IMR-90 (cell line): ENCODE measurements at regions not wholly inside any gene's neighbourhood (a gene's known extent, or its start where the extent isn't known, plus 50 kb on each side); places are given as distances from the start of the nearest gene placed in this dataset.

Experiments
- ATAC-seq: fragments of 200-7000 bp; cut with Tn5 transposase; 2 replicates; pipeline ENCODE4 v1.9.1; 2020; ENCODE audit warnings: low read depth, mild to moderate bottlenecking, moderate library complexity
- BruUV-seq: library from RNA; stranded (reverse); fragments of 400-500 nt; replicated peaks from 2 replicates; lab custom pipeline; 2021; lab: Mats Ljungman, UMichigan
- CTCF ChIA-PET: fragments of 300-600 bp; formaldehyde crosslinking; extraction: SDS; loops from one replicate; lab custom pipeline; 2021; ENCODE audit warnings: antibody characterized with exemption; lab: Yijun Ruan, JAX
- POLR2A ChIA-PET: fragments of 300-600 bp; sonication (Branson Sonifier 250); formaldehyde crosslinking; loops from one replicate; lab custom pipeline; 2022; ENCODE audit warnings: antibody characterized with exemption; ENCODE audit not compliant: unreplicated experiment; lab: Charles Lee
- DNase-seq: peaks from one replicate; pipeline ENCODE4 v3.0.0; 2013
- H2AFZ ChIP-seq: replicated peaks from 2 replicates; pipeline ENCODE3; 2013; ENCODE audit warnings: low read length, mild to moderate bottlenecking; ENCODE audit not compliant: poor library complexity
- H2AK5ac ChIP-seq: 2 replicates; pipeline ENCODE4 v1.6.1; 2013; ENCODE audit warnings: low read depth, low read length, inconsistent platforms
- H2AK9ac ChIP-seq: replicated peaks from 2 replicates; pipeline ENCODE3; 2013; ENCODE audit warnings: mild to moderate bottlenecking, low read depth, low read length, moderate library complexity; ENCODE audit not compliant: poor library complexity
- H2BK120ac ChIP-seq: 2 replicates; pipeline ENCODE4 v1.6.1; 2013; ENCODE audit warnings: low read depth, low read length, inconsistent platforms
- H2BK15ac ChIP-seq: 3 replicates; pipeline ENCODE4 v1.6.1; 2013; ENCODE audit warnings: low read depth, low read length, inconsistent platforms
- H2BK20ac ChIP-seq: 2 replicates; pipeline ENCODE4 v1.6.1; 2013; ENCODE audit warnings: low read depth, mild to moderate bottlenecking, inconsistent platforms, low read length, moderate library complexity
- H2BK5ac ChIP-seq: 2 replicates; pipeline ENCODE4 v1.6.1; 2013; ENCODE audit warnings: mild to moderate bottlenecking, low read depth, low read length, inconsistent platforms; ENCODE audit not compliant: poor library complexity, severe bottlenecking
- H3K14ac ChIP-seq: replicated peaks from 2 replicates; pipeline ENCODE4 v1.6.1; 2013; ENCODE audit warnings: low read depth, low read length, inconsistent platforms
- H3K18ac ChIP-seq: 2 replicates; pipeline ENCODE4 v1.6.1; 2013; ENCODE audit warnings: low read depth, low read length, control low read depth
- H3K23ac ChIP-seq: 2 replicates; pipeline ENCODE4 v1.6.1; 2013; ENCODE audit warnings: low read depth, low read length, inconsistent platforms
- H3K27ac ChIP-seq: 2 replicates; pipeline ENCODE4 v1.5.1; 2013; ENCODE audit warnings: mild to moderate bottlenecking, control low read depth, low read length; ENCODE audit not compliant: insufficient read depth
- H3K27me3 ChIP-seq: 2 replicates; pipeline ENCODE4 v1.6.1; 2013; ENCODE audit warnings: low read length; ENCODE audit not compliant: control insufficient read depth, insufficient read depth
- H3K36me3 ChIP-seq: 2 replicates; pipeline ENCODE4 v1.6.1; 2013; ENCODE audit warnings: low read length, mixed read lengths; ENCODE audit not compliant: control insufficient read depth, insufficient read depth
- H3K4ac ChIP-seq: 2 replicates; pipeline ENCODE4 v1.6.1; 2013; ENCODE audit warnings: low read depth, low read length, inconsistent platforms
- H3K4me1 ChIP-seq: 2 replicates; pipeline ENCODE4 v1.6.1; 2013; ENCODE audit warnings: low read length, mixed read lengths; ENCODE audit not compliant: control insufficient read depth, insufficient read depth
- H3K4me2 ChIP-seq: 2 replicates; pipeline ENCODE4 v1.6.1; 2013; ENCODE audit warnings: low read depth, mild to moderate bottlenecking, control low read depth, low read length, moderate library complexity
- H3K4me3 ChIP-seq: 2 replicates; pipeline ENCODE4 v1.5.1; 2013; ENCODE audit warnings: low read depth, mild to moderate bottlenecking, control low read depth, low read length, moderate library complexity; ENCODE audit not compliant: insufficient read depth
- H3K56ac ChIP-seq: 2 replicates; pipeline ENCODE4 v1.6.1; 2013; ENCODE audit warnings: low read length, inconsistent platforms; ENCODE audit not compliant: insufficient read depth; ENCODE audit errors: extremely low read depth
- H3K79me1 ChIP-seq, 2 experiments: 2 replicates each; pipeline ENCODE4 v1.6.1; 2013; ENCODE audit warnings: low read length in 2 of 2, inconsistent platforms in 1 of 2, low read depth in 1 of 2
- H3K9ac ChIP-seq: 2 replicates; pipeline ENCODE4 v1.6.1; 2013; ENCODE audit warnings: low read depth, low read length, control low read depth
- H3K9me1 ChIP-seq: 2 replicates; pipeline ENCODE4 v1.6.1; 2013; ENCODE audit warnings: low read length, inconsistent platforms; ENCODE audit not compliant: insufficient read depth
- H3K9me3 ChIP-seq: 2 replicates; pipeline ENCODE4 v1.6.1; 2013; ENCODE audit warnings: low read length; ENCODE audit not compliant: control insufficient read depth, insufficient read depth
- H4K20me1 ChIP-seq: 2 replicates; pipeline ENCODE4 v1.6.1; 2013; ENCODE audit warnings: low read length, inconsistent platforms; ENCODE audit not compliant: insufficient read depth
- H4K5ac ChIP-seq: 2 replicates; pipeline ENCODE4 v1.6.1; 2013; ENCODE audit warnings: mild to moderate bottlenecking, low read depth, low read length, control low read depth
- H4K8ac ChIP-seq, 2 experiments: 2 replicates each; pipeline ENCODE4 v1.6.1; 2013; ENCODE audit warnings: low read depth in 2 of 2, low read length in 2 of 2, control low read depth in 1 of 2, inconsistent platforms in 1 of 2
- H4K91ac ChIP-seq: 2 replicates; pipeline ENCODE4 v1.6.1; 2013; ENCODE audit warnings: low read depth, low read length, inconsistent platforms; ENCODE audit not compliant: insufficient read depth
- BHLHE40 ChIP-seq: fragments of 150-350 bp; IDR thresholded peaks from 2 replicates; pipeline ENCODE4 v1.6.1; 2016; ENCODE audit warnings: mild to moderate bottlenecking, low read depth, low read length
- CEBPB ChIP-seq: IDR thresholded peaks from 2 replicates; pipeline ENCODE4 v1.6.1; 2012; ENCODE audit warnings: low read depth, low read length, improper control_type of control experiment
- CHD1 ChIP-seq: IDR thresholded peaks from 2 replicates; pipeline ENCODE4 v1.6.1; 2012; ENCODE audit warnings: low read depth, low read length, improper control_type of control experiment
- ELK1 ChIP-seq: fragments of 150-350 bp; IDR thresholded peaks from 2 replicates; pipeline ENCODE4 v1.6.1; 2016; ENCODE audit warnings: low read depth, mild to moderate bottlenecking, low read length, moderate library complexity, borderline replicate concordance
- FOS ChIP-seq: fragments of 150-350 bp; IDR thresholded peaks from 2 replicates; pipeline ENCODE4 v1.6.1; 2016; ENCODE audit warnings: low read depth, low read length
- MAFK ChIP-seq: IDR thresholded peaks from 2 replicates; pipeline ENCODE4 v1.6.1; 2012; ENCODE audit warnings: low read depth, low read length, improper control_type of control experiment
- MAZ ChIP-seq: IDR thresholded peaks from 2 replicates; pipeline ENCODE4 v1.6.1; 2012; ENCODE audit warnings: low read depth, mild to moderate bottlenecking, low read length, improper control_type of control experiment, moderate library complexity, borderline replicate concordance
- MXI1 ChIP-seq: IDR thresholded peaks from 2 replicates; pipeline ENCODE4 v1.6.1; 2012; ENCODE audit warnings: low read depth, mild to moderate bottlenecking, low read length, moderate library complexity, borderline replicate concordance
- NFE2L2 ChIP-seq: fragments of 150-350 bp; IDR thresholded peaks from 2 replicates; pipeline ENCODE4 v1.6.1; 2016; ENCODE audit warnings: low read depth, mild to moderate bottlenecking, low read length
- POLR2A ChIP-seq: IDR thresholded peaks from 2 replicates; pipeline ENCODE4 v1.6.1; 2012; ENCODE audit warnings: mild to moderate bottlenecking, low read depth, low read length
- RAD21 ChIP-seq: IDR thresholded peaks from 2 replicates; pipeline ENCODE4 v1.6.1; 2012; ENCODE audit warnings: low read length, improper control_type of control experiment
- RCOR1 ChIP-seq: IDR thresholded peaks from 2 replicates; pipeline ENCODE4 v1.6.1; 2012; ENCODE audit warnings: mild to moderate bottlenecking, low read length, improper control_type of control experiment; ENCODE audit not compliant: insufficient replicate concordance
- RFX5 ChIP-seq: IDR thresholded peaks from 2 replicates; pipeline ENCODE4 v1.8.0; 2012; ENCODE audit warnings: low read depth, mild to moderate bottlenecking, low read length, moderate library complexity
- SMC3 ChIP-seq: fragments of 150-350 bp; IDR thresholded peaks from 2 replicates; pipeline ENCODE4 v1.6.1; 2016; ENCODE audit warnings: low read depth, mild to moderate bottlenecking, antibody characterized with exemption, low read length, moderate library complexity
- USF2 ChIP-seq: fragments of 150-350 bp; IDR thresholded peaks from 2 replicates; pipeline ENCODE4 v1.6.1; 2017; ENCODE audit warnings: mild to moderate bottlenecking, antibody characterized with exemption, low read length, low read depth
- whole genome bisulfite sequencing, 2 experiments: methylation state at CpG; one replicate each; pipeline versions ENCODE4 v1.1.5 to v1.1.7; 2013; ENCODE audit warnings: missing lambda C conversion rate in 2 of 2; ENCODE audit not compliant: insufficient read length in 1 of 2; ENCODE audit errors: extremely low coverage in 2 of 2; 5-methylcytosine and 5-hydroxymethylcytosine counted together
- dilution Hi-C: fragments of 300-500 bp; cut with HindIII; formaldehyde crosslinking; loops from one replicate; pipeline ENCODE4 v1.14.3; 2018; ENCODE audit warnings: low sequenced_read_pairs; ENCODE audit not compliant: unreplicated experiment
- in situ Hi-C: fragments of 300-500 bp; cut with MboI; formaldehyde crosslinking; loops from 3 replicates; pipeline ENCODE4 v1.14.3; 2019; ENCODE audit warnings: low sequenced_read_pairs, inconsistent platforms, mixed read lengths
- intact Hi-C: fragments of 100-400 bp; cut with micrococcal nuclease; formaldehyde crosslinking; loops from 2 replicates; pipeline ENCODE4 v1.10.0; 2022
- TF ChIP-seq, protein P1 (sequence below): conservative IDR thresholded peaks from 2 replicates; pipeline ENCODE4 v1.5.1; 2012; ENCODE audit warnings: mild to moderate bottlenecking, low read depth, low read length, improper control_type of control experiment

GRCh38 chr10:46096909-46097575, 51.0 kb upstream of the MSMB start:
- H2BK20ac ChIP-seq, result no peak overlapping the region
- H3K36me3 ChIP-seq, result no peaks in the 10 kb centered on the region
- DNase-seq (no peak), ATAC-seq (peak; percentile 45; the same call in 1 of the 2 replicates)
- no peaks in the 10 kb centered on the region; the same call in 1 of the 2 replicates for H3K27me3 ChIP-seq
- no peak overlapping the region for H3K4me3 ChIP-seq
- peak overlapping the region; percentile 4 for H2BK5ac ChIP-seq
- no peak overlapping the region for H4K5ac ChIP-seq
- no peak overlapping the region for H3K4ac ChIP-seq
- dilution Hi-C loops, result no loop called here
- no peak overlapping the region for H4K91ac ChIP-seq
- no peaks in the 10 kb centered on the region for H3K9me3 ChIP-seq
- ChIA-PET POLR2A (no interaction called here), CTCF (no interaction called here)
- no peak overlapping the region for H2BK120ac ChIP-seq
- intact Hi-C loops, result no loop called here
- no peak overlapping the region for H3K27ac ChIP-seq
- H3K18ac ChIP-seq, result no peak overlapping the region
- no peaks in the 10 kb centered on the region; the same call in 1 of the 2 replicates for H3K4me1 ChIP-seq
- H2BK15ac ChIP-seq, result no peak overlapping the region
- in situ Hi-C loops, result no loop called here
- H3K4me2 ChIP-seq, result no peak overlapping the region
- H2AFZ ChIP-seq, result no peak overlapping the region
- H3K14ac ChIP-seq, result no peak overlapping the region
- H4K20me1 ChIP-seq, result no peaks in the 10 kb centered on the region
- no TSS peak for BruUV-seq
- H3K9me1 ChIP-seq, result no peaks in the 10 kb centered on the region
- no peaks in the 10 kb centered on the region for H3K79me1 ChIP-seq
- H2AK9ac ChIP-seq, result no peak overlapping the region
- TF ChIP-seq POLR2A (no peak), BHLHE40 (no peak), SMC3 (no peak), RAD21 (no peak), MXI1 (no peak), FOS (no peak), RCOR1 (no peak), CHD1 (no peak), USF2 (no peak), CEBPB (no peak), RFX5 (no peak), MAFK (no peak), ELK1 (no peak), NFE2L2 (no peak), MAZ (no peak)
- TF ChIP-seq, protein P1, sequence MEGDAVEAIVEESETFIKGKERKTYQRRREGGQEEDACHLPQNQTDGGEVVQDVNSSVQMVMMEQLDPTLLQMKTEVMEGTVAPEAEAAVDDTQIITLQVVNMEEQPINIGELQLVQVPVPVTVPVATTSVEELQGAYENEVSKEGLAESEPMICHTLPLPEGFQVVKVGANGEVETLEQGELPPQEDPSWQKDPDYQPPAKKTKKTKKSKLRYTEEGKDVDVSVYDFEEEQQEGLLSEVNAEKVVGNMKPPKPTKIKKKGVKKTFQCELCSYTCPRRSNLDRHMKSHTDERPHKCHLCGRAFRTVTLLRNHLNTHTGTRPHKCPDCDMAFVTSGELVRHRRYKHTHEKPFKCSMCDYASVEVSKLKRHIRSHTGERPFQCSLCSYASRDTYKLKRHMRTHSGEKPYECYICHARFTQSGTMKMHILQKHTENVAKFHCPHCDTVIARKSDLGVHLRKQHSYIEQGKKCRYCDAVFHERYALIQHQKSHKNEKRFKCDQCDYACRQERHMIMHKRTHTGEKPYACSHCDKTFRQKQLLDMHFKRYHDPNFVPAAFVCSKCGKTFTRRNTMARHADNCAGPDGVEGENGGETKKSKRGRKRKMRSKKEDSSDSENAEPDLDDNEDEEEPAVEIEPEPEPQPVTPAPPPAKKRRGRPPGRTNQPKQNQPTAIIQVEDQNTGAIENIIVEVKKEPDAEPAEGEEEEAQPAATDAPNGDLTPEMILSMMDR, result no peak
- H3K56ac ChIP-seq, result no peak overlapping the region
- no peak overlapping the region for H3K23ac ChIP-seq
- H2AK5ac ChIP-seq, result no peak overlapping the region
- H4K8ac ChIP-seq, result no peak overlapping the region
- 87% methylated on average over 4 of the region's 8 CpGs; no CpG with 5 or more reads in 1 of the 2 experiments for WGBS, 2 experiments
- H3K9ac ChIP-seq, result no peak overlapping the region
